ENCODE measurements at regions not wholly inside any gene's neighbourhood (a gene's known extent, or its start where the extent isn't known, plus 50 kb on each side); places are given as distances from the start of the nearest gene placed in this dataset.

- no peak for ATAC-seq
These were observed 395.4 kb downstream of the RRAGC start for GRCh38 chr1:38464071-38464661.

More at GRCh38 chr1:38464071-38464661, 395.4 kb downstream of the RRAGC start:
- Histone ChIP-seq H3K9me3 (replicated peaks; ENCODE audit: control insufficient read depth, insufficient read depth, low read depth, low read length) (no peaks in the 10 kb centered on the region), H4K20me1 (replicated peaks; ENCODE audit: control insufficient read depth, insufficient read depth, low read length) (no peaks in the 10 kb centered on the region; the same call in 1 of the 2 replicates), H3K79me2 (ENCODE audit: control insufficient read depth, insufficient read depth, low read length) (no peaks in the 10 kb centered on the region), H3K27ac (ENCODE audit: extremely low read depth, low read depth, low read length) (no peak overlapping the region), H3K27me3 (ENCODE audit: control insufficient read depth in 2 of 2, insufficient read depth in 2 of 2, low read length in 2 of 2) (peaks cover 18 to 27% of the 10 kb centered on the region in 2 experiments), H3K4me3 (no peak overlapping the region), H3K4me2 (ENCODE audit: insufficient read depth, low read length) (no peak overlapping the region), H2AFZ (ENCODE audit: low read depth, low read length) (no peak overlapping the region), H3K4me1 (replicated peaks in 1 of 2; ENCODE audit: control insufficient read depth in 2 of 2, insufficient read depth in 2 of 2, low read length in 2 of 2) (no peaks in the 10 kb centered on the region), H3K9ac (ENCODE audit: insufficient read depth in 1 of 2, low read depth in 2 of 2, low read length in 2 of 2) (no peak overlapping the region), H3K36me3 (ENCODE audit: control insufficient read depth, insufficient read depth, low read length) (no peaks in the 10 kb centered on the region), H3K9me1 (ENCODE audit: control insufficient read depth, insufficient read depth, low read length) (no peaks in the 10 kb centered on the region)
- intact Hi-C loops (cut with micrococcal nuclease), result no loop called here
- ChIA-PET POLR2A (interaction anchor here (1.2 kb wide), 1 partner anchor 28 kb away, joined by 3 read pairs; no protein-coding TSS in a partner anchor), CTCF (ENCODE audit: low intra/inter-chr PET ratio) (no interaction called here)
- WGBS (ENCODE audit: insufficient coverage, low coverage, missing lambda C conversion rate), result 9% methylated on average over 7 of the region's 7 CpGs
- DNase-seq (ENCODE audit: extremely low read depth in 1 of 4, low spot score in 3 of 4), result no peak
- BruUV-seq (replicated peaks), result no TSS peak
- in situ Hi-C loops (cut with MboI), result no loop called here
- TF ChIP-seq BRD9 (IDR thresholded peaks at IDR 0.05; ENCODE audit: low read depth, partially characterized antibody) (no peak), PTRF (tag; IDR thresholded peaks at IDR 0.05) (no peak), TAF1 (IDR thresholded peaks at IDR 0.05; ENCODE audit: control insufficient read depth, extremely low read depth, insufficient read depth, low read length, severe bottlenecking) (no peak), TAF15 (IDR thresholded peaks at IDR 0.05; ENCODE audit: low read depth, low read length) (no peak), ZNF707 (CRISPR knock-in tag; conservative IDR thresholded peaks at IDR 0.05) (no peak), SMAD1 (IDR thresholded peaks at IDR 0.05; ENCODE audit: low read depth, low read length, partially characterized antibody) (no peak), RBM17 (IDR thresholded peaks at IDR 0.05; ENCODE audit: borderline replicate concordance, low read depth, low read length) (no peak), HMBOX1 (IDR thresholded peaks at IDR 0.05) (no peak), ESRRA (IDR thresholded peaks at IDR 0.05; ENCODE audit: borderline replicate concordance, low read depth) (no peak), STAT6 (CRISPR knock-in tag; IDR thresholded peaks at IDR 0.05) (no peak)
- FAIRE-seq, result no peak

All from K562 (cell line).